H1 (cell line): ENCODE measurements at regions not wholly inside any gene's neighbourhood (a gene's known extent, or its start where the extent isn't known, plus 50 kb on each side); places are given as distances from the start of the nearest gene placed in this dataset.

ENCODE experiments used
- CTCF ChIA-PET: fragments of 300-600 bp; sonication (Branson Sonifier 250); formaldehyde crosslinking; loops from one replicate; lab custom pipeline; 2021; ENCODE audit not compliant: partially characterized antibody; lab: Charles Lee
- POLR2A ChIA-PET: fragments of 300-600 bp; sonication (Branson Sonifier 250); formaldehyde crosslinking; loops from one replicate; lab custom pipeline; 2021; ENCODE audit warnings: inconsistent platforms; ENCODE audit not compliant: partially characterized antibody; lab: Charles Lee
- DNase-seq, 2 experiments: peaks; one replicate each; pipeline versions ENCODE4 v3.0.0 to v3.0.0-alpha.2; 2010 to 2022; ENCODE audit warnings: low spot score in 2 of 2, low read depth in 1 of 2, mixed read lengths in 1 of 2
- FAIRE-seq: peaks from 2 replicates; lab custom pipeline; 2011; peaks lifted over from hg19 to GRCh38; lab: Jason Lieb, UNC
- H2AFZ ChIP-seq: 2 replicates; pipeline ENCODE4 v1.8.1; 2012; ENCODE audit warnings: low read length, inconsistent platforms
- H2AK5ac ChIP-seq: 2 replicates; pipeline ENCODE4 v1.6.1; 2013; ENCODE audit warnings: low read depth, low read length
- H2BK120ac ChIP-seq: replicated peaks from 2 replicates; pipeline ENCODE3; 2013; ENCODE audit warnings: low read depth, low read length, inconsistent platforms
- H2BK12ac ChIP-seq: 2 replicates; pipeline ENCODE4 v1.6.1; 2013; ENCODE audit warnings: low read depth, low read length
- H2BK15ac ChIP-seq: 2 replicates; pipeline ENCODE4 v1.6.1; 2013; ENCODE audit warnings: low read length
- H2BK20ac ChIP-seq: 2 replicates; pipeline ENCODE4 v1.6.1; 2013; ENCODE audit warnings: low read length
- H2BK5ac ChIP-seq: 2 replicates; pipeline ENCODE4 v1.6.1; 2013; ENCODE audit warnings: low read depth, low read length
- H3K14ac ChIP-seq: 2 replicates; pipeline ENCODE4 v1.6.1; 2013; ENCODE audit warnings: inconsistent platforms; ENCODE audit not compliant: insufficient read length
- H3K18ac ChIP-seq: 2 replicates; pipeline ENCODE4 v1.6.1; 2013; ENCODE audit warnings: low read length; ENCODE audit errors: extremely low read depth
- H3K23ac ChIP-seq: 2 replicates; pipeline ENCODE4 v1.6.1; 2013; ENCODE audit warnings: inconsistent platforms; ENCODE audit not compliant: insufficient read length
- H3K23me2 ChIP-seq: 2 replicates; pipeline ENCODE4 v1.6.1; 2013; ENCODE audit warnings: low read depth, low read length
- H3K27ac ChIP-seq: 2 replicates; pipeline ENCODE4 v1.6.1; 2011; ENCODE audit warnings: low read depth, low read length, inconsistent platforms
- H3K27me3 ChIP-seq, 4 experiments: replicated peaks in 1 of 4; 1 replicate in 1 of 4; 2 replicates in 3 of 4; pipeline versions ENCODE4 v1.6.1 to v1.8.1; 2011 to 2013; ENCODE audit warnings: low read length in 3 of 4, mild to moderate bottlenecking in 3 of 4, inconsistent platforms in 2 of 4, mixed read lengths in 2 of 4, moderate library complexity in 1 of 4; ENCODE audit not compliant: control insufficient read depth in 3 of 4, insufficient read depth in 3 of 4; ENCODE audit errors: extremely low read depth in 1 of 4
- H3K36me3 ChIP-seq, 4 experiments: 2 replicates each; pipeline versions ENCODE4 v1.6.1 to v1.8.1; 2011 to 2013; ENCODE audit warnings: mild to moderate bottlenecking in 4 of 4, low read length in 3 of 4, moderate library complexity in 2 of 4, control low read depth in 1 of 4, inconsistent platforms in 1 of 4; ENCODE audit not compliant: insufficient read depth in 4 of 4, control insufficient read depth in 2 of 4
- H3K4ac ChIP-seq: replicated peaks from 2 replicates; pipeline ENCODE3; 2013; ENCODE audit warnings: low read length, low read depth, mixed read lengths, inconsistent platforms; ENCODE audit not compliant: insufficient read length
- H3K4me1 ChIP-seq, 4 experiments: replicated peaks in 1 of 4; 1 replicate in 1 of 4; 2 replicates in 3 of 4; pipeline versions ENCODE4 v1.6.1 to v1.8.1; 2011 to 2013; ENCODE audit warnings: low read length in 3 of 4, inconsistent platforms in 2 of 4, mixed read lengths in 1 of 4; ENCODE audit not compliant: insufficient read depth in 4 of 4, control insufficient read depth in 3 of 4
- H3K4me2 ChIP-seq, 2 experiments: 2 replicates each; pipeline versions ENCODE4 v1.6.1 to v1.8.1; 2011 to 2013; ENCODE audit warnings: low read depth in 2 of 2, low read length in 2 of 2, control low read depth in 1 of 2, inconsistent platforms in 1 of 2, mild to moderate bottlenecking in 1 of 2; ENCODE audit not compliant: insufficient read depth in 1 of 2
- H3K4me3 ChIP-seq, 4 experiments: fragments of 200-600, 300-600 bp in 1 of 4; sonication (generic), shearing (Covaris generic), sonication (Bioruptor Twin) in 1 of 4; 2 replicates each; pipeline versions ENCODE4 v1.5.1 to v1.8.1; 2011 to 2016; ENCODE audit warnings: low read length in 4 of 4, low read depth in 3 of 4, control low read depth in 2 of 4, inconsistent platforms in 2 of 4, mild to moderate bottlenecking in 2 of 4, mixed read lengths in 1 of 4, moderate library complexity in 1 of 4; ENCODE audit not compliant: insufficient read depth in 2 of 4; ENCODE audit errors: extremely low read depth in 1 of 4
- H3K56ac ChIP-seq: replicated peaks from 2 replicates; pipeline ENCODE3; 2013; ENCODE audit warnings: low read depth, mild to moderate bottlenecking, mixed read lengths, low read length, inconsistent platforms; ENCODE audit not compliant: insufficient read length
- H3K79me1 ChIP-seq: 2 replicates; pipeline ENCODE4 v1.6.1; 2013; ENCODE audit warnings: low read depth, low read length, control low read depth
- H3K79me2 ChIP-seq, 2 experiments: 2 replicates each; pipeline versions ENCODE4 v1.6.1 to v1.8.1; 2012 to 2013; ENCODE audit warnings: low read length in 2 of 2, mild to moderate bottlenecking in 2 of 2, inconsistent platforms in 1 of 2; ENCODE audit not compliant: insufficient read depth in 2 of 2, control insufficient read depth in 1 of 2
- H3K9ac ChIP-seq, 4 experiments: replicated peaks in 1 of 4; 1 replicate in 1 of 4; 2 replicates in 3 of 4; pipeline versions ENCODE4 v1.6.1 to v1.8.1; 2011 to 2013; ENCODE audit warnings: low read depth in 3 of 4, low read length in 3 of 4, control low read depth in 2 of 4, mild to moderate bottlenecking in 2 of 4, moderate library complexity in 2 of 4, inconsistent platforms in 1 of 4; ENCODE audit errors: extremely low read depth in 1 of 4
- H3K9me3 ChIP-seq, 2 experiments: 2 replicates each; pipeline versions ENCODE4 v1.6.1 to v1.8.1; 2012 to 2013; ENCODE audit warnings: mild to moderate bottlenecking in 2 of 2, moderate library complexity in 2 of 2, control low read depth in 1 of 2, inconsistent platforms in 1 of 2, low read depth in 1 of 2, low read length in 1 of 2, mixed read lengths in 1 of 2; ENCODE audit not compliant: insufficient read depth in 2 of 2
- H4K20me1 ChIP-seq, 2 experiments: replicated peaks in 1 of 2; 2 replicates each; pipeline versions ENCODE3 to v1.8.1; 2011 to 2013; ENCODE audit warnings: inconsistent platforms in 2 of 2, low read length in 2 of 2, mild to moderate bottlenecking in 1 of 2; ENCODE audit not compliant: insufficient read depth in 2 of 2, control insufficient read depth in 1 of 2
- H4K5ac ChIP-seq: 2 replicates; pipeline ENCODE4 v1.6.1; 2013; ENCODE audit warnings: low read length, low read depth, mixed read lengths, inconsistent platforms; ENCODE audit not compliant: insufficient read length
- H4K8ac ChIP-seq: 2 replicates; pipeline ENCODE4 v1.8.0; 2013; ENCODE audit warnings: mild to moderate bottlenecking, moderate library complexity, low read length, inconsistent platforms; ENCODE audit not compliant: insufficient read depth; ENCODE audit errors: extremely low read depth
- H4K91ac ChIP-seq: replicated peaks from 2 replicates; pipeline ENCODE3; 2013; ENCODE audit warnings: low read length, mixed read lengths, inconsistent platforms; ENCODE audit not compliant: insufficient read length
- HDAC2 ChIP-seq, 2 experiments: fragments of 300-600 bp in 1 of 2; sonication (generic) in 1 of 2; IDR thresholded peaks; 2 replicates each; pipeline ENCODE4 v1.6.1; 2011 to 2012; ENCODE audit warnings: low read depth in 2 of 2, low read length in 2 of 2, mild to moderate bottlenecking in 2 of 2, moderate library complexity in 2 of 2, borderline replicate concordance in 1 of 2, inconsistent platforms in 1 of 2
- HDAC6 ChIP-seq: IDR thresholded peaks from one replicate; pipeline ENCODE4 v1.7.1; 2012; ENCODE audit warnings: low read depth, mild to moderate bottlenecking, inconsistent platforms, low read length, moderate library complexity
- KDM4A ChIP-seq: IDR thresholded peaks from one replicate; pipeline ENCODE4 v1.7.1; 2012; ENCODE audit warnings: low read depth, mild to moderate bottlenecking, moderate library complexity, low read length, inconsistent platforms; ENCODE audit not compliant: severe bottlenecking
- KDM5A ChIP-seq: fragments of 200-600 bp; IDR thresholded peaks from 2 replicates; pipeline ENCODE4 v1.7.1; 2012; ENCODE audit warnings: mild to moderate bottlenecking, low read length, inconsistent platforms, mixed read lengths
- NANOG ChIP-seq: IDR thresholded peaks from 2 replicates; pipeline ENCODE4 v1.6.1; 2011; ENCODE audit warnings: low read length, low read depth, mild to moderate bottlenecking, inconsistent platforms; ENCODE audit not compliant: insufficient read depth, poor library complexity, severe bottlenecking
- NRF1 ChIP-seq: IDR thresholded peaks from 2 replicates; pipeline ENCODE4 v1.6.1; 2011; ENCODE audit warnings: mild to moderate bottlenecking, low read depth, low read length, improper control_type of control experiment
- POLR2A ChIP-seq, 2 experiments: IDR thresholded peaks; 1 replicate in 1 of 2; 2 replicates in 1 of 2; pipeline ENCODE4 v1.6.1; 2011; ENCODE audit warnings: low read depth in 2 of 2, low read length in 2 of 2, mild to moderate bottlenecking in 2 of 2; ENCODE audit errors: control extremely low read depth in 1 of 2
- RNF2 ChIP-seq: fragments of 200-900, 300-1000 bp; sonication (generic); IDR thresholded peaks from 2 replicates; pipeline ENCODE4 v1.7.1; 2016; ENCODE audit warnings: borderline replicate concordance, low read depth, mild to moderate bottlenecking, antibody characterized with exemption, low read length; ENCODE audit not compliant: poor library complexity, severe bottlenecking; ENCODE audit errors: missing control alignments
- SP1 ChIP-seq: IDR thresholded peaks from 2 replicates; pipeline ENCODE4 v1.6.1; 2011; ENCODE audit warnings: low read depth, low read length
- SP4 ChIP-seq: IDR thresholded peaks from 2 replicates; pipeline ENCODE4 v1.6.1; 2012; ENCODE audit warnings: low read length, inconsistent platforms
- WGBS, 2 experiments: shearing (Covaris generic) in 1 of 2; methylation state at CpG; one replicate each; pipeline versions ENCODE4 v1.1.6 to v1.1.7; 2013 to 2015; ENCODE audit warnings: low lambda C conversion rate in 2 of 2, mixed read lengths in 2 of 2, inconsistent platforms in 1 of 2, low coverage in 1 of 2, missing lambda C conversion rate in 1 of 2; ENCODE audit not compliant: insufficient replicate concordance in 2 of 2, insufficient coverage in 1 of 2, insufficient read length in 1 of 2; ENCODE audit errors: extremely low coverage in 1 of 2, missing lambda C conversion rate in 1 of 2; 5-methylcytosine and 5-hydroxymethylcytosine counted together
- TF ChIP-seq, protein P1 (sequence below): IDR thresholded peaks from 2 replicates; pipeline ENCODE4 v1.6.1; 2011; ENCODE audit warnings: low read depth, mild to moderate bottlenecking, low read length; ENCODE audit not compliant: insufficient read depth
- TF ChIP-seq, protein P2 (sequence below): IDR thresholded peaks from 2 replicates; pipeline ENCODE4 v1.6.1; 2012; ENCODE audit warnings: inconsistent platforms

DNA sequence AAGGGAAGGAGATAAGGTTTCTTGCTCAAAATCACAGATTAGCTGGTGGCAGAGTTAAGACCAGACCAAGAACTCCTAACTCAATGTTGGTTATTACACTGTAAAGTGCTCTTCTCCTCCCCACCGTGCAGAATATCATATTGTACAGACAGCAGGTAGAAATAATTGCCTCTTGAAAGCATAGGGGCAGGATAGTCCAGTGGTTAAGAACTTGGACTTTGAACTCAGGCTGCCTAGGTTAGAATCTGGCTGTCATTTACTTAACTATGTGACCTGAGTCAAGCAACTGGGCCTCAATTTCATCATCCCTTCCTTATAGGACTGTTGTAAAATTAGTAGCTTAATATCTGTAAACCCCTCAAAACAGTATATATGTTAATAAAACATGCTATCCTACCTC lies 114.9 kb upstream of the HIVEP3 start:
- Histone ChIP-seq H2AK5ac (no peak overlapping the region), H2BK12ac (no peak overlapping the region), H3K4me1 (peaks cover 0 to 3% (median 0%) of the 10 kb centered on the region in 4 experiments; a peak in 1 of 7 replicates), H3K27ac (no peak overlapping the region), H4K91ac (no peak overlapping the region), H3K79me2 (no peaks in the 10 kb centered on the region), H2BK120ac (no peak overlapping the region), H3K23ac (no peak overlapping the region), H2BK5ac (no peak overlapping the region), H3K23me2 (peaks cover 8% of the 10 kb centered on the region; the same call in 1 of the 2 replicates), H2AFZ (no peak overlapping the region), H3K4me3 (no peak overlapping the region), H3K27me3 (peaks cover 0 to 16% (median 11%) of the 10 kb centered on the region in 4 experiments; a peak in 6 of 7 replicates), H3K56ac (no peak overlapping the region), H4K8ac (no peak overlapping the region), H3K9me3 (no peaks in the 10 kb centered on the region), H3K4me2 (no peak overlapping the region), H4K5ac (no peak overlapping the region), H4K20me1 (no peaks in the 10 kb centered on the region), H2BK15ac (no peak overlapping the region), H3K79me1 (no peaks in the 10 kb centered on the region), H3K18ac (no peak overlapping the region), H3K9ac (no peak overlapping the region), H3K36me3 (no peaks in the 10 kb centered on the region), H3K14ac (no peak overlapping the region), H3K4ac (no peak overlapping the region), H2BK20ac (no peak overlapping the region)
- WGBS, 2 experiments = 93% methylated on average over 1 of the region's 1 CpG; no CpG with 5 or more reads in 1 of the 2 experiments
- CTCF ChIA-PET = interaction anchor here (1.3 kb wide), 1 partner anchor 9 kb away, joined by 4 read pairs; no protein-coding TSS in a partner anchor
- DNase-seq (no peak), FAIRE-seq (no peak)
- POLR2A ChIA-PET = no interaction called here
- TF ChIP-seq HDAC6 (no peak), NANOG (no peak), HDAC2 (IDR thresholded peaks at IDR 0.05; ENCODE audit: borderline replicate concordance in 1 of 2, low read depth in 2 of 2, low read length in 2 of 2) (no peak), RNF2 (no peak), POLR2A (IDR thresholded peaks at IDR 0.05; ENCODE audit: control extremely low read depth in 1 of 2, low read depth in 2 of 2, low read length in 2 of 2) (no peak), KDM4A (no peak), SP4 (no peak), KDM5A (no peak), NRF1 (no peak), SP1 (no peak)
- TF ChIP-seq, protein P1, sequence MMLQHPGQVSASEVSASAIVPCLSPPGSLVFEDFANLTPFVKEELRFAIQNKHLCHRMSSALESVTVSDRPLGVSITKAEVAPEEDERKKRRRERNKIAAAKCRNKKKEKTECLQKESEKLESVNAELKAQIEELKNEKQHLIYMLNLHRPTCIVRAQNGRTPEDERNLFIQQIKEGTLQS = no peak
- TF ChIP-seq, protein P2, sequence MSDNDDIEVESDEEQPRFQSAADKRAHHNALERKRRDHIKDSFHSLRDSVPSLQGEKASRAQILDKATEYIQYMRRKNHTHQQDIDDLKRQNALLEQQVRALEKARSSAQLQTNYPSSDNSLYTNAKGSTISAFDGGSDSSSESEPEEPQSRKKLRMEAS = no peak
